ENCODE measurements at regions not wholly inside any gene's neighbourhood (a gene's known extent, or its start where the extent isn't known, plus 50 kb on each side); places are given as distances from the start of the nearest gene placed in this dataset.

GRCh38 chr1:234957330-234958065 is 171.1 kb downstream of the TOMM20 start:
- no peak for TF ChIP-seq EZH2 (IDR thresholded peaks at IDR 0.05; ENCODE audit: borderline replicate concordance, insufficient read depth, low read depth, low read length, poor library complexity, severe bottlenecking)
- TF ChIP-seq, protein P1, sequence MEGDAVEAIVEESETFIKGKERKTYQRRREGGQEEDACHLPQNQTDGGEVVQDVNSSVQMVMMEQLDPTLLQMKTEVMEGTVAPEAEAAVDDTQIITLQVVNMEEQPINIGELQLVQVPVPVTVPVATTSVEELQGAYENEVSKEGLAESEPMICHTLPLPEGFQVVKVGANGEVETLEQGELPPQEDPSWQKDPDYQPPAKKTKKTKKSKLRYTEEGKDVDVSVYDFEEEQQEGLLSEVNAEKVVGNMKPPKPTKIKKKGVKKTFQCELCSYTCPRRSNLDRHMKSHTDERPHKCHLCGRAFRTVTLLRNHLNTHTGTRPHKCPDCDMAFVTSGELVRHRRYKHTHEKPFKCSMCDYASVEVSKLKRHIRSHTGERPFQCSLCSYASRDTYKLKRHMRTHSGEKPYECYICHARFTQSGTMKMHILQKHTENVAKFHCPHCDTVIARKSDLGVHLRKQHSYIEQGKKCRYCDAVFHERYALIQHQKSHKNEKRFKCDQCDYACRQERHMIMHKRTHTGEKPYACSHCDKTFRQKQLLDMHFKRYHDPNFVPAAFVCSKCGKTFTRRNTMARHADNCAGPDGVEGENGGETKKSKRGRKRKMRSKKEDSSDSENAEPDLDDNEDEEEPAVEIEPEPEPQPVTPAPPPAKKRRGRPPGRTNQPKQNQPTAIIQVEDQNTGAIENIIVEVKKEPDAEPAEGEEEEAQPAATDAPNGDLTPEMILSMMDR (IDR thresholded peaks at IDR 0.05), result no peak
